OCI-LY7 (cell line): ENCODE measurements at regions not wholly inside any gene's neighbourhood (a gene's known extent, or its start where the extent isn't known, plus 50 kb on each side); places are given as distances from the start of the nearest gene placed in this dataset.

ENCODE experiments used
- BruUV-seq: library from RNA; stranded (reverse); fragments of 400-500 nt; replicated peaks from 2 replicates; lab custom pipeline; 2021; lab: Mats Ljungman, UMichigan
- CTCF ChIA-PET: fragments of 300-600 bp; sonication (Branson Sonifier 250); formaldehyde crosslinking; loops from one replicate; lab custom pipeline; 2022; ENCODE audit warnings: antibody characterized with exemption; ENCODE audit not compliant: unreplicated experiment; lab: Charles Lee
- POLR2A ChIA-PET: fragments of 300-600 bp; sonication (Branson Sonifier 250); formaldehyde crosslinking; loops from one replicate; lab custom pipeline; 2022; ENCODE audit warnings: antibody characterized with exemption; lab: Charles Lee
- DNase-seq: peaks from one replicate; pipeline ENCODE4 v3.0.0-alpha.2; 2015; ENCODE audit warnings: low spot score
- H2AFZ ChIP-seq: fragments of 200-600 bp; sonication (generic), shearing (Covaris generic); 2 replicates; pipeline ENCODE4 v1.6.1; 2014; ENCODE audit warnings: mild to moderate bottlenecking, antibody characterized with exemption, low read length, moderate library complexity
- H3K27ac ChIP-seq: fragments of 200-600 bp; sonication (generic); 2 replicates; pipeline ENCODE4 v1.5.1; 2014; ENCODE audit warnings: mixed run types, low read depth, mild to moderate bottlenecking, moderate library complexity, low read length, inconsistent platforms; ENCODE audit not compliant: poor library complexity, severe bottlenecking
- H3K36me3 ChIP-seq: fragments of 200-600 bp; sonication (generic); 2 replicates; pipeline ENCODE4 v1.6.1; 2014; ENCODE audit warnings: mild to moderate bottlenecking, antibody characterized with exemption, low read length, moderate library complexity, mixed read lengths; ENCODE audit not compliant: insufficient read depth
- H3K4me1 ChIP-seq: fragments of 200-600 bp; sonication (generic); 2 replicates; pipeline ENCODE4 v1.5.1; 2014; ENCODE audit warnings: mild to moderate bottlenecking, low read length; ENCODE audit not compliant: insufficient read depth, poor library complexity, severe bottlenecking
- H3K4me2 ChIP-seq: fragments of 200-600 bp; sonication (generic); 2 replicates; pipeline ENCODE4 v1.6.1; 2014; ENCODE audit warnings: mild to moderate bottlenecking, low read length
- H3K4me3 ChIP-seq: fragments of 200-600 bp; sonication (generic); 2 replicates; pipeline ENCODE4 v1.5.1; 2014; ENCODE audit warnings: mild to moderate bottlenecking, low read depth, low read length; ENCODE audit not compliant: poor library complexity, severe bottlenecking
- H3K79me2 ChIP-seq: fragments of 200-600 bp; sonication (generic); 2 replicates; pipeline ENCODE4 v1.6.1; 2016; ENCODE audit warnings: low read depth, mild to moderate bottlenecking, low read length, moderate library complexity, mixed read lengths; ENCODE audit not compliant: insufficient read depth
- H3K9me2 ChIP-seq: fragments of 200-600 bp; sonication (generic); 2 replicates; pipeline ENCODE4 v1.6.1; 2016; ENCODE audit warnings: mild to moderate bottlenecking, low read length, mixed read lengths; ENCODE audit not compliant: insufficient read depth
- H3K9me3 ChIP-seq: fragments of 200-600 bp; sonication (generic); 2 replicates; pipeline ENCODE4 v1.6.1; 2014; ENCODE audit warnings: mild to moderate bottlenecking, mixed run types, low read length, mixed read lengths
- H4K20me1 ChIP-seq: fragments of 200-600 bp; sonication (generic); 2 replicates; pipeline ENCODE4 v1.6.1; 2014; ENCODE audit warnings: mild to moderate bottlenecking, antibody characterized with exemption, low read length, moderate library complexity, mixed read lengths; ENCODE audit not compliant: insufficient read depth
- CTCF ChIP-seq: fragments of 200-600 bp; sonication (generic); conservative IDR thresholded peaks from 2 replicates; pipeline ENCODE4 v1.5.1; 2014; ENCODE audit warnings: mild to moderate bottlenecking, antibody characterized with exemption, low read length, moderate library complexity, mixed read lengths
- EZH2phosphoT487 ChIP-seq: fragments of 200-600 bp; sonication (generic); IDR thresholded peaks from 2 replicates; pipeline ENCODE4 v1.6.1; 2018; ENCODE audit warnings: low read depth, borderline replicate concordance, mild to moderate bottlenecking, mixed run types, antibody characterized with exemption, low read length, moderate library complexity, mixed read lengths
- intact Hi-C: fragments of 100-400 bp; cut with micrococcal nuclease; formaldehyde crosslinking; loops from one replicate; pipeline ENCODE4 v1.10.0; 2022; ENCODE audit not compliant: unreplicated experiment

GRCh38 chrX:39194673-39195072 lies 393.4 kb downstream of the MID1IP1 start:
- DNase-seq, result no peak
- no peaks in the 10 kb centered on the region for H3K4me1 ChIP-seq
- TF ChIP-seq CTCF, result no peak
- no peak for TF ChIP-seq EZH2phosphoT487
- no peak overlapping the region for H2AFZ ChIP-seq
- no peaks in the 10 kb centered on the region for H4K20me1 ChIP-seq
- no peak overlapping the region for H3K4me3 ChIP-seq
- no peaks in the 10 kb centered on the region for H3K9me2 ChIP-seq
- ChIA-PET CTCF (no interaction called here), POLR2A (no interaction called here)
- no TSS peak for BruUV-seq
- intact Hi-C loops, result no loop called here
- H3K36me3 ChIP-seq, result no peaks in the 10 kb centered on the region
- H3K79me2 ChIP-seq, result no peaks in the 10 kb centered on the region
- H3K27ac ChIP-seq, result no peak overlapping the region
- H3K9me3 ChIP-seq, result no peaks in the 10 kb centered on the region
- H3K4me2 ChIP-seq, result no peak overlapping the region

GRCh38 chrX:39195156-39195555 lies 393.9 kb downstream of the MID1IP1 start:
- H3K79me2 ChIP-seq, result no peaks in the 10 kb centered on the region
- no peak overlapping the region for H3K27ac ChIP-seq

More at GRCh38 chrX:39195156-39195555, 393.9 kb downstream of the MID1IP1 start:
- no peak for DNase-seq
- Histone ChIP-seq H3K9me3 (no peaks in the 10 kb centered on the region), H3K4me2 (no peak overlapping the region), H3K4me3 (no peak overlapping the region), H3K9me2 (no peaks in the 10 kb centered on the region), H3K4me1 (no peaks in the 10 kb centered on the region), H3K36me3 (no peaks in the 10 kb centered on the region), H2AFZ (no peak overlapping the region), H4K20me1 (no peaks in the 10 kb centered on the region)
- POLR2A ChIA-PET, result no interaction called here
- CTCF ChIA-PET, result no interaction called here
- TF ChIP-seq EZH2phosphoT487, result no peak
- TF ChIP-seq CTCF, result no peak
- no TSS peak for BruUV-seq
- intact Hi-C loops, result no loop called here
